ENCODE measurements at regions not wholly inside any gene's neighbourhood (a gene's known extent, or its start where the extent isn't known, plus 50 kb on each side); places are given as distances from the start of the nearest gene placed in this dataset.

- TF ChIP-seq POLR2A (IDR thresholded peaks at IDR 0.05; ENCODE audit: low read length) (no peak), GATA1 (IDR thresholded peaks at IDR 0.05; ENCODE audit: low read depth, low read length) (no peak)
Measured at GRCh38 chr5:13601112-13601511, 343.4 kb downstream of the DNAH5 start.
